ENCODE measurements at regions not wholly inside any gene's neighbourhood (a gene's known extent, or its start where the extent isn't known, plus 50 kb on each side); places are given as distances from the start of the nearest gene placed in this dataset.
A peak's percentile ranks its signal among the peaks of the same experiment; 100 is the strongest.

DNA sequence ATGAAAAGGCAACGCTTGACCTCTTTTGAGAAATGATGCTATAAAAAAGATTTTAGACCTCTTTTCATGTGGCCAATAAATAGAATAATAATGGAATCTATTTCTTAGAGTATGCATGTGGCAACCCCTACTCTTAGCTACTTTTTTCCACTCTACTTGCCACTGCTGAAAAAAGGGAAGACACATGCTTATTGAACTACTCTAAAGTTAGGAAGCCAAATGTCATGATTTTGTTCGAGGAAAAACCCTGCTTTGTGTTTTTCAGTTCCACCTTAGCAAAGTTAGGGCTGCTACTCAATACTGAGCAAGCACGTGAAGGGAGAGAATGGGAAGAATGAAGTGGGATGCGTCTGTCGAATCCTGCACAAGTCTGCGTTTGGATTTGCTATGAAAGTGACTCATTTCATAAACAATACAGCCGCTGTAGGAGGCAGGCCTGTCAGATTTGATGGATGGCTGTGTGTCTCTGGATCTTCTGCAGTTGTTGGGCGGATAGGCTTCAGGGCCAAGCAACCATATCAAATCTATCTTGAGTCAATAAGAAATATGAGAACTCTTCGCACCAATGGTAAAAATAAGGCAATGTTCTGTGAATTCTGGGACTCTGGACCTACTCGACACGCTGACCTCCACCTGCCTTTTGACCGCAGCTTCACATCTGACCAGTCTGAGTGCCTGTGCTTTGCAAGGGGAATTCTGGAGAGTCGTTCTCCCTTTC is 333.6 kb downstream of the PIK3R1 start (continued):
- TF ChIP-seq, protein P1, sequence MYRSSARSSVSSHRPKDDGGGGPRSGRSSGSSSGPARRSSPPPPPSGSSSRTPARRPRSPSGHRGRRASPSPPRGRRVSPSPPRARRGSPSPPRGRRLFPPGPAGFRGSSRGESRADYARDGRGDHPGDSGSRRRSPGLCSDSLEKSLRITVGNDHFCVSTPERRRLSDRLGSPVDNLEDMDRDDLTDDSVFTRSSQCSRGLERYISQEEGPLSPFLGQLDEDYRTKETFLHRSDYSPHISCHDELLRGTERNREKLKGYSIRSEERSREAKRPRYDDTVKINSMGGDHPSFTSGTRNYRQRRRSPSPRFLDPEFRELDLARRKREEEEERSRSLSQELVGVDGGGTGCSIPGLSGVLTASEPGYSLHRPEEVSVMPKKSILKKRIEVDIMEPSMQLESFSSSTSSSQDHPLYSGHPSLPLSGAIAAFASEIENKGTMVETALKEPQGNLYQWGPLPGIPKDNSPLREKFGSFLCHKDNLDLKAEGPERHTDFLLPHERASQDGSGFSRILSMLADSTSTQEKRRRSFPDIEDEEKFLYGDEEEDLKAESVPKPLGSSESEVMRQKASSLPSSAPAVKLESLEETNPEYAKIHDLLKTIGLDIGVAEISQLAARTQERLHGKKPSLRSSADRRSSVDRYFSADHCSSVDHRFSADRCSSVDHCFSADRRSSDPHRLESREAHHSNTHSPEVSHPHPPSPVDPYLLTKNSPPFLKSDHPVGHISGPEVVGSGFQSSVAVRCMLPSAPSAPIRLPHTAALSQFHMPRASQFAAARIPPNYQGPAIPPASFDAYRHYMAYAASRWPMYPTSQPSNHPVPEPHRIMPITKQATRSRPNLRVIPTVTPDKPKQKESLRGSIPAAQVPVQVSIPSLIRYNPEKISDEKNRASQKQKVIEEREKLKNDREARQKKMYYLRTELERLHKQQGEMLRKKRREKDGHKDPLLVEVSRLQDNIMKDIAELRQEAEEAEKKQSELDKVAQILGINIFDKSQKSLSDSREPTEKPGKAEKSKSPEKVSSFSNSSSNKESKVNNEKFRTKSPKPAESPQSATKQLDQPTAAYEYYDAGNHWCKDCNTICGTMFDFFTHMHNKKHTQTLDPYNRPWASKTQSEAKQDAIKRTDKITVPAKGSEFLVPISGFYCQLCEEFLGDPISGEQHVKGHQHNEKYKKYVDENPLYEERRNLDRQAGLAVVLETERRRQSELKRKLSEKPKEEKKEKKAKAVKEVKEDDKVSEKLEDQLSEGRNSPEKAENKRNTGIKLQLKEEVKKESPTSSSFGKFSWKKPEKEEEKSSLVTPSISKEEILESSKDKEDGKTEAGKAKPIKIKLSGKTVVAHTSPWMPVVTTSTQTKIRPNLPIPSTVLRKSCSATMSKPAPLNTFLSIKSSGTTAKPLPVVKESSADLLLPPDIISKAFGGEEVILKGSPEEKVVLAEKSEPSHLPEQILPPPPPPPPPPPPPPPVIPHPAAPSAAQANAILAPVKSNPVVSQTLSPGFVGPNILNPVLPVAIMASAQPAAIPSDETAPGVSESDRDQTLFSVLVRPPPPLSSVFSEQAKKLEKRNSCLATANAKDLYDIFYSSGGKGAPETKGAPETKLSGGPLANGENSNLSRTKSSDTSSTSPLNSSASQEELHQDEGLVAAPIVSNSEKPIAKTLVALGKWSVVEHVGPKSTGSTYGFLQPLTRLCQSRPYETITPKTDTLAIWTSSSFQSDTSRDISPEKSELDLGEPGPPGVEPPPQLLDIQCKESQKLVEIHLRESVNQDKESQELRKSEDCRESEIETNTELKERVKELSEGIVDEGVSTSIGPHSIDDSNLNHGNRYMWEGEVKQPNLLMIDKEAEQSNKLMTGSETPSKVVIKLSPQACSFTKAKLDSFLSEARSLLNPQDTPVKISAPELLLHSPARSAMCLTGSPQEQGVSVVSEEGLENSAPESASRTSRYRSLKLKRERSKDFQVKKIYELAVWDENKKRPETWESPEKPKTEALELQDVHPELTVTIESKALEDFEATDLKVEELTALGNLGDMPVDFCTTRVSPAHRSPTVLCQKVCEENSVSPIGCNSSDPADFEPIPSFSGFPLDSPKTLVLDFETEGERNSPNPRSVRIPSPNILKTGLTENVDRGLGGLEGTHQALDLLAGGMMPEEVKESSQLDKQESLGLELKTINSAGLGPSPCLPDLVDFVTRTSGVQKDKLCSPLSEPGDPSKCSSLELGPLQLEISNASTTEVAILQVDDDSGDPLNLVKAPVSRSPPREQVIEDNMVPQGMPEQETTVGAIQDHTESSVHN (IDR thresholded peaks at IDR 0.05; ENCODE audit: borderline replicate concordance in 1 of 2, low read depth in 1 of 2), result 0 out of 4 replicates have a peak, but pooled peaks of 1 of the 2 experiments have one; percentile 33
- TF ChIP-seq, protein P2, sequence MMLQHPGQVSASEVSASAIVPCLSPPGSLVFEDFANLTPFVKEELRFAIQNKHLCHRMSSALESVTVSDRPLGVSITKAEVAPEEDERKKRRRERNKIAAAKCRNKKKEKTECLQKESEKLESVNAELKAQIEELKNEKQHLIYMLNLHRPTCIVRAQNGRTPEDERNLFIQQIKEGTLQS (IDR thresholded peaks at IDR 0.05), result peak; percentile 68; the same call in 1 of the 2 replicates
- TF ChIP-seq, protein P2 (CRISPR knock-in tag; conservative IDR thresholded peaks at IDR 0.05), result no peak
- peak; percentile 63; the same call in 1 of the 2 replicates for TF ChIP-seq SMARCA4 (IDR thresholded peaks at IDR 0.05)
- TF ChIP-seq, protein P3, sequence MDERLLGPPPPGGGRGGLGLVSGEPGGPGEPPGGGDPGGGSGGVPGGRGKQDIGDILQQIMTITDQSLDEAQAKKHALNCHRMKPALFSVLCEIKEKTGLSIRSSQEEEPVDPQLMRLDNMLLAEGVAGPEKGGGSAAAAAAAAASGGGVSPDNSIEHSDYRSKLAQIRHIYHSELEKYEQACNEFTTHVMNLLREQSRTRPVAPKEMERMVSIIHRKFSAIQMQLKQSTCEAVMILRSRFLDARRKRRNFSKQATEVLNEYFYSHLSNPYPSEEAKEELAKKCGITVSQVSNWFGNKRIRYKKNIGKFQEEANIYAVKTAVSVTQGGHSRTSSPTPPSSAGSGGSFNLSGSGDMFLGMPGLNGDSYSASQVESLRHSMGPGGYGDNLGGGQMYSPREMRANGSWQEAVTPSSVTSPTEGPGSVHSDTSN (CRISPR knock-in tag; IDR thresholded peaks at IDR 0.05; ENCODE audit: low read depth), result peak; percentile 85
- TF ChIP-seq, protein P3 (tag; conservative IDR thresholded peaks at IDR 0.05; ENCODE audit: low read depth), result peak; percentile 99
- peak; percentile 63 for TF ChIP-seq ARID1B (IDR thresholded peaks at IDR 0.05)
- TF ChIP-seq FOXJ2 (tag; IDR thresholded peaks at IDR 0.05), result 0 out of 2 replicates have a peak, but pooled peaks have one; percentile 60
- TF ChIP-seq ZNF224 (CRISPR knock-in tag; IDR thresholded peaks at IDR 0.05), result no peak
- peak; percentile 80 for TF ChIP-seq SMARCE1 (IDR thresholded peaks at IDR 0.05)
- TF ChIP-seq L3MBTL2 (IDR thresholded peaks at IDR 0.05), result peak; percentile 60
- 0 out of 4 replicates have a peak, but pooled peaks of 1 of the 2 experiments have one; percentile 24 for TF ChIP-seq FOXK2 (conservative IDR thresholded peaks at IDR 0.05 in 1 of 2, IDR thresholded peaks at IDR 0.05 in 1 of 2; ENCODE audit: low read depth in 2 of 2)
- TF ChIP-seq FOSL1 (tag; conservative IDR thresholded peaks at IDR 0.05), result peak; percentile 81

Measured in K562 (cell line).